Smooth muscle cell (in vitro differentiated cells): ENCODE measurements at regions not wholly inside any gene's neighbourhood (a gene's known extent, or its start where the extent isn't known, plus 50 kb on each side); places are given as distances from the start of the nearest gene placed in this dataset.
A peak's percentile ranks its signal among the peaks of the same experiment; 100 is the strongest.

Source experiments
- DNase-seq: peaks from one replicate; lab custom pipeline; 2025; ENCODE audit not compliant: unreplicated experiment; lab: John Stamatoyannopoulos, UW
- H2AFZ ChIP-seq: fragments of 200-600 bp; sonication (generic); 2 replicates; pipeline ENCODE4 v1.6.0; 2016; ENCODE audit warnings: antibody characterized with exemption, low read depth, mild to moderate bottlenecking
- H3F3A ChIP-seq: fragments of 200-600 bp; sonication (generic); 2 replicates; pipeline ENCODE4 v1.6.0; 2017; ENCODE audit warnings: antibody characterized with exemption, low read depth
- H3K27ac ChIP-seq: fragments of 200-600 bp; sonication (generic); 2 replicates; pipeline ENCODE4 v1.5.1; 2016; ENCODE audit warnings: low read depth, mild to moderate bottlenecking
- H3K27me3 ChIP-seq: fragments of 200-600 bp; sonication (generic); 2 replicates; pipeline ENCODE4 v1.6.1; 2016; ENCODE audit warnings: low read depth, mild to moderate bottlenecking
- H3K36me3 ChIP-seq: fragments of 200-600 bp; sonication (generic); 2 replicates; pipeline ENCODE4 v1.5.1; 2016; ENCODE audit warnings: low read depth
- H3K4me1 ChIP-seq: fragments of 200-600 bp; sonication (generic); 2 replicates; pipeline ENCODE4 v1.5.1; 2016; ENCODE audit warnings: low read depth
- H3K4me2 ChIP-seq: fragments of 200-600 bp; sonication (generic); 2 replicates; pipeline ENCODE4 v1.6.0; 2016; ENCODE audit warnings: mild to moderate bottlenecking
- H3K4me3 ChIP-seq: fragments of 200-600 bp; sonication (generic); 2 replicates; pipeline ENCODE4 v1.5.1; 2016; ENCODE audit warnings: mild to moderate bottlenecking
- H3K79me2 ChIP-seq: fragments of 200-600 bp; sonication (generic); 2 replicates; pipeline ENCODE4 v1.6.0; 2016; ENCODE audit warnings: low read depth, mild to moderate bottlenecking
- H3K9ac ChIP-seq: fragments of 200-600 bp; sonication (generic); 2 replicates; pipeline ENCODE4 v1.6.0; 2016; ENCODE audit warnings: low read depth
- H3K9me3 ChIP-seq: fragments of 200-600 bp; sonication (generic); replicated peaks from 2 replicates; pipeline ENCODE4 v1.5.1; 2016; ENCODE audit warnings: low read depth
- H4K20me1 ChIP-seq: fragments of 200-600 bp; sonication (generic); 2 replicates; pipeline ENCODE4 v1.6.0; 2016; ENCODE audit warnings: low read depth
- WGBS: methylation state at CpG from one replicate; pipeline ENCODE4 v1.1.7; 2016; ENCODE audit warnings: low lambda C conversion rate; 5-methylcytosine and 5-hydroxymethylcytosine counted together
- TF ChIP-seq, protein P1 (sequence below): fragments of 200-600 bp; sonication (generic); IDR thresholded peaks from 2 replicates; pipeline ENCODE4 v1.5.1; 2017; ENCODE audit warnings: borderline replicate concordance, mild to moderate bottlenecking, antibody characterized with exemption; ENCODE audit not compliant: insufficient read depth, poor library complexity, severe bottlenecking

DNA sequence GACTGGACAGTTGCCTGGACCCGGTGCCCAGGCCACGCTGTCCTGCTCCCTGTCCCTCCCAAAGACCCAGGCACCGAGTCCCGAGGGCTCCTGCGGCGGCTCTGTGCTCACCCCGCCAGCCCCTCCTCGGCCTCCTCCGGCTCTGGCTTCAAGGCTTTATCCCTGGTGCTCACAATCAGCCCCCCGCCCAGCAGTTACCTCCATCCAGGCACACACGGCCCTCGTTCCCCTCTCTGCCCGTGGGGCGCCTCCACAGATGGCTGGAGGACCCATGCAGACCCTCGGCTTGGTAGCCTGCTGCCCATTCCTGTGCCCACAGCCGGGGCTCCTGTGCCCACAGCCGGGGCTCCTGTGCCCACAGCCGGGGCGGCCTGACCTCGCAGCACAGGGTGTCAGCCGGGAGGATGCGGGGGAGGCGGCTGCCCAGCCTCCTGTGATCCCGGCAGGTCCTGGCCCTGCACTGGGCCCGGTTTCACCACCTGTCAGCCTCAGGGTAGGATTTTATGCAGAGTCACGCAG, 52.3 kb upstream of the COL18A1 start:
- H3K9ac ChIP-seq, result no peak overlapping the region
- no peaks in the 10 kb centered on the region for H4K20me1 ChIP-seq
- H3K4me1 ChIP-seq, result peaks cover 14% of the 10 kb centered on the region
- H3K79me2 ChIP-seq, result no peaks in the 10 kb centered on the region
- H3K9me3 ChIP-seq, result no peaks in the 10 kb centered on the region
- no peaks in the 10 kb centered on the region for H3K36me3 ChIP-seq
- no peaks in the 10 kb centered on the region for H3K27me3 ChIP-seq
- H3K27ac ChIP-seq, result no peak overlapping the region
- no peak overlapping the region for H3K4me2 ChIP-seq
- WGBS, result 94% methylated on average over 25 of the region's 26 CpGs
- H3K4me3 ChIP-seq, result no peak overlapping the region
- DNase-seq, result no peak
- TF ChIP-seq, protein P1, sequence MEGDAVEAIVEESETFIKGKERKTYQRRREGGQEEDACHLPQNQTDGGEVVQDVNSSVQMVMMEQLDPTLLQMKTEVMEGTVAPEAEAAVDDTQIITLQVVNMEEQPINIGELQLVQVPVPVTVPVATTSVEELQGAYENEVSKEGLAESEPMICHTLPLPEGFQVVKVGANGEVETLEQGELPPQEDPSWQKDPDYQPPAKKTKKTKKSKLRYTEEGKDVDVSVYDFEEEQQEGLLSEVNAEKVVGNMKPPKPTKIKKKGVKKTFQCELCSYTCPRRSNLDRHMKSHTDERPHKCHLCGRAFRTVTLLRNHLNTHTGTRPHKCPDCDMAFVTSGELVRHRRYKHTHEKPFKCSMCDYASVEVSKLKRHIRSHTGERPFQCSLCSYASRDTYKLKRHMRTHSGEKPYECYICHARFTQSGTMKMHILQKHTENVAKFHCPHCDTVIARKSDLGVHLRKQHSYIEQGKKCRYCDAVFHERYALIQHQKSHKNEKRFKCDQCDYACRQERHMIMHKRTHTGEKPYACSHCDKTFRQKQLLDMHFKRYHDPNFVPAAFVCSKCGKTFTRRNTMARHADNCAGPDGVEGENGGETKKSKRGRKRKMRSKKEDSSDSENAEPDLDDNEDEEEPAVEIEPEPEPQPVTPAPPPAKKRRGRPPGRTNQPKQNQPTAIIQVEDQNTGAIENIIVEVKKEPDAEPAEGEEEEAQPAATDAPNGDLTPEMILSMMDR, result no peak
- H2AFZ ChIP-seq, result no peak overlapping the region
- H3F3A ChIP-seq, result peaks cover 10% of the 10 kb centered on the region

DNA sequence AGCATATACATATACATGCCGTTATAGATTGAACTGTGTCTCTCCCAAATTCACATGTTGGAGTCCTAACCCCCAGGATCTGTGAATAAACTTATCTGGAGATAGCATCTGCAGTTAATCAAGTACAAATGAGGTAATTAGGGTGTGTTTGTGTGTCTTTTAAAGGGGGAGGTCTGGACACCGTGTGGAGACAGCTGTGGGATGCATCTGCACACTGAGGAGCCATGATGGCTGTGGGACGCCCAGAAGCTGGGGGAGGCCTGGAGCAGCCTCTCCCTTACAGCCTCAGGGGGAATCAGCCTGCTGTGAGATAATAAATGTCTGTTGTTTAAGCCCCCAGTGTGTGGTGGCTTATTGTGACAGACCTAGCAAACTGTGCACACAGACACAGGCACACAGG, 51.8 kb upstream of the COL18A1 start:
- WGBS, result 51% methylated on average over 3 of the region's 3 CpGs
- DNase-seq, result no peak
- peaks cover 10% of the 10 kb centered on the region for H3F3A ChIP-seq
- H3K9me3 ChIP-seq, result no peaks in the 10 kb centered on the region
- no peaks in the 10 kb centered on the region for H3K27me3 ChIP-seq
- no peak overlapping the region for H2AFZ ChIP-seq
- H4K20me1 ChIP-seq, result no peaks in the 10 kb centered on the region
- no peaks in the 10 kb centered on the region for H3K79me2 ChIP-seq
- no peak overlapping the region for H3K27ac ChIP-seq
- H3K9ac ChIP-seq, result no peak overlapping the region
- H3K4me2 ChIP-seq, result no peak overlapping the region
- TF ChIP-seq, protein P1, result no peak
- peaks cover 16% of the 10 kb centered on the region for H3K4me1 ChIP-seq
- no peaks in the 10 kb centered on the region for H3K36me3 ChIP-seq
- H3K4me3 ChIP-seq, result no peak overlapping the region

- H3K9me3 ChIP-seq, result no peaks in the 10 kb centered on the region
- peaks cover 14% of the 10 kb centered on the region for H3F3A ChIP-seq
- no peak overlapping the region for H3K4me3 ChIP-seq
- H3K27me3 ChIP-seq, result no peaks in the 10 kb centered on the region
- H3K9ac ChIP-seq, result no peak overlapping the region
- TF ChIP-seq, protein P1, result no peak
- no peaks in the 10 kb centered on the region for H3K79me2 ChIP-seq
- H4K20me1 ChIP-seq, result no peaks in the 10 kb centered on the region
- WGBS, result 62% methylated on average over 5 of the region's 5 CpGs
- no peak overlapping the region for H3K27ac ChIP-seq
- H3K4me2 ChIP-seq, result peak overlapping the region; percentile 59
- DNase-seq, result no peak
- peak overlapping the region; percentile 20 for H2AFZ ChIP-seq
- no peaks in the 10 kb centered on the region for H3K36me3 ChIP-seq
- H3K4me1 ChIP-seq, result peaks cover 25% of the 10 kb centered on the region
These were observed 50.0 kb upstream of the COL18A1 start for GRCh38 chr21:45354970-45355369.
